ENCODE measurements at regions not wholly inside any gene's neighbourhood (a gene's known extent, or its start where the extent isn't known, plus 50 kb on each side); places are given as distances from the start of the nearest gene placed in this dataset.
"Not testable (repeated sequence)": the region's sequence is repeated elsewhere in the genome, so short reads cannot be mapped to it uniquely, and the experiment has no call there.

GRCh38 chr4:116321471-116321870 is 763.9 kb downstream of the TRAM1L1 start:
- DNase-seq (ENCODE audit: low read depth in 2 of 2): no peak

GRCh38 chr4:116320859-116321258 is 764.5 kb downstream of the TRAM1L1 start:
- DNase-seq (ENCODE audit: low read depth in 2 of 2): no peak

- DNase-seq (ENCODE audit: low read depth in 2 of 2): no peak
Observed at GRCh38 chr4:116303736-116304188, 781.6 kb downstream of the TRAM1L1 start.

- no peak for DNase-seq (ENCODE audit: low read depth in 2 of 2)
Observed at GRCh38 chr4:116302990-116303735, 782.2 kb downstream of the TRAM1L1 start.

GRCh38 chr4:116275006-116275405 is 810.4 kb downstream of the TRAM1L1 start:
- DNase-seq (ENCODE audit: low read depth in 2 of 2): no peak

- no peak for DNase-seq (ENCODE audit: low read depth in 2 of 2)
Observed at GRCh38 chr4:116272336-116272735, 813.0 kb downstream of the TRAM1L1 start.

GRCh38 chr4:116260931-116261330 is 824.4 kb downstream of the TRAM1L1 start:
- not testable (repeated sequence) for DNase-seq (ENCODE audit: low read depth in 2 of 2)

GRCh38 chr4:116244771-116245170 is 840.6 kb downstream of the TRAM1L1 start:
- DNase-seq (ENCODE audit: low read depth in 2 of 2): no peak

GRCh38 chr4:116243431-116243830 is 841.9 kb downstream of the TRAM1L1 start:
- no peak for DNase-seq (ENCODE audit: low read depth in 2 of 2)

GRCh38 chr4:116233971-116234370 is 851.4 kb downstream of the TRAM1L1 start:
- no peak for DNase-seq (ENCODE audit: low read depth in 2 of 2)

GRCh38 chr4:116231999-116232398 is 853.4 kb downstream of the TRAM1L1 start:
- not testable (repeated sequence) for DNase-seq (ENCODE audit: low read depth in 2 of 2)

- DNase-seq (ENCODE audit: low read depth in 2 of 2): no peak
Observed at GRCh38 chr4:116229420-116229819, 856.0 kb downstream of the TRAM1L1 start.

- no peak for DNase-seq (ENCODE audit: low read depth in 2 of 2)
Observed at GRCh38 chr4:116223040-116223732, 862.2 kb downstream of the TRAM1L1 start.

- no peak for DNase-seq (ENCODE audit: low read depth in 2 of 2)
Observed at GRCh38 chr4:116217781-116218180, 867.6 kb downstream of the TRAM1L1 start.

GRCh38 chr4:116215622-116216021 is 869.8 kb downstream of the TRAM1L1 start:
- no peak for DNase-seq (ENCODE audit: low read depth in 2 of 2)

GRCh38 chr4:116202524-116202923 is 882.9 kb downstream of the TRAM1L1 start:
- DNase-seq (ENCODE audit: low read depth in 2 of 2): no peak

GRCh38 chr4:116197317-116197809 is 888.0 kb downstream of the TRAM1L1 start:
- no peak for DNase-seq (ENCODE audit: low read depth in 2 of 2)

- no peak for DNase-seq (ENCODE audit: low read depth in 2 of 2)
Observed at GRCh38 chr4:116183241-116183640, 902.1 kb downstream of the TRAM1L1 start.

GRCh38 chr4:116180157-116180601 is 905.2 kb downstream of the TRAM1L1 start:
- no peak for DNase-seq (ENCODE audit: low read depth in 2 of 2)

- DNase-seq (ENCODE audit: low read depth in 2 of 2): not testable (repeated sequence)
Observed at GRCh38 chr4:116151371-116151770, 934.0 kb downstream of the TRAM1L1 start.

GRCh38 chr4:116150152-116150551 is 935.2 kb downstream of the TRAM1L1 start:
- DNase-seq (ENCODE audit: low read depth in 2 of 2): no peak

- no peak for DNase-seq (ENCODE audit: low read depth in 2 of 2)
Observed at GRCh38 chr4:116143198-116143597, 942.2 kb downstream of the TRAM1L1 start.

GRCh38 chr4:116132946-116133345 is 952.4 kb downstream of the TRAM1L1 start:
- DNase-seq (ENCODE audit: low read depth in 2 of 2): no peak
